Nephron (organoid): ENCODE measurements at regions not wholly inside any gene's neighbourhood (a gene's known extent, or its start where the extent isn't known, plus 50 kb on each side); places are given as distances from the start of the nearest gene placed in this dataset.

Experiments used
- H3K27ac Mint-ChIP-seq, 3 experiments: 2 replicates each; pipeline ENCODE4 v1.8.0; 2020; ENCODE audit warnings: mixed read lengths in 3 of 3, mild to moderate bottlenecking in 2 of 3, moderate library complexity in 1 of 3
- H3K27me3 Mint-ChIP-seq: 2 replicates; pipeline ENCODE4 v1.8.0; 2021; ENCODE audit warnings: low read depth, mild to moderate bottlenecking, moderate library complexity, mixed read lengths
- H3K36me3 Mint-ChIP-seq: 2 replicates; pipeline ENCODE4 v1.8.0; 2020; ENCODE audit warnings: low read depth, mixed read lengths
- H3K4me1 Mint-ChIP-seq: 2 replicates; pipeline ENCODE4 v1.8.0; 2020; ENCODE audit warnings: mixed read lengths
- H3K4me3 Mint-ChIP-seq, 3 experiments: 2 replicates each; pipeline ENCODE4 v1.8.0; 2020; ENCODE audit warnings: mild to moderate bottlenecking in 3 of 3, mixed read lengths in 3 of 3, moderate library complexity in 2 of 3
- H3K9me3 Mint-ChIP-seq: 2 replicates; pipeline ENCODE4 v1.8.0; 2020; ENCODE audit warnings: mixed read lengths
- TF ChIP-seq, protein P1 (sequence below), 3 experiments: fragments of 200-600 bp; sonication (generic); IDR thresholded peaks; one replicate each; pipeline ENCODE4 v1.5.0; 2021; ENCODE audit warnings: antibody characterized with exemption in 3 of 3; ENCODE audit not compliant: unreplicated experiment in 3 of 3

DNA sequence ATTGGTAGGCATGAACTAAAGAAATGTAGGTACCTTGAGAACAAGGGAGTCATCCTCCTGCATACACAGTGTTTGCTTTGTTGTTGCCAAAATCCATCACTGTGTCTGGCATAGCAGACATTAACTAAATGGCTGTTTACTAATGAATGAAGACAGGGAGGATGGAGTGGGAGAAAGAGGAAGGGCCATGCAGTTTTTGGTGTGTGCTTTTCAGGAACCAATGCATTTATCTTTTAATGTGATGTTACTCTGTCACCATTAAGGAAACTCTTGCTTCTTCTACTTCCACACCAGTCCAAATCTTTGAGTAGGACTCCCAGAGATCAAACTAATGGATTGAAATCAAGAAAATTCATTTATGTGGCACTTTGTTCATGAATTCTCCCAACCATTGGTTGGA lies 55.6 kb upstream of the DUSP10 start:
- Mint-ChIP-seq H3K27ac (no peak overlapping the region), H3K9me3 (peaks cover 5% of the 10 kb centered on the region), H3K4me3 (no peak overlapping the region), H3K27me3 (no peaks in the 10 kb centered on the region), H3K4me1 (no peaks in the 10 kb centered on the region), H3K36me3 (no peaks in the 10 kb centered on the region)
- TF ChIP-seq, protein P1, sequence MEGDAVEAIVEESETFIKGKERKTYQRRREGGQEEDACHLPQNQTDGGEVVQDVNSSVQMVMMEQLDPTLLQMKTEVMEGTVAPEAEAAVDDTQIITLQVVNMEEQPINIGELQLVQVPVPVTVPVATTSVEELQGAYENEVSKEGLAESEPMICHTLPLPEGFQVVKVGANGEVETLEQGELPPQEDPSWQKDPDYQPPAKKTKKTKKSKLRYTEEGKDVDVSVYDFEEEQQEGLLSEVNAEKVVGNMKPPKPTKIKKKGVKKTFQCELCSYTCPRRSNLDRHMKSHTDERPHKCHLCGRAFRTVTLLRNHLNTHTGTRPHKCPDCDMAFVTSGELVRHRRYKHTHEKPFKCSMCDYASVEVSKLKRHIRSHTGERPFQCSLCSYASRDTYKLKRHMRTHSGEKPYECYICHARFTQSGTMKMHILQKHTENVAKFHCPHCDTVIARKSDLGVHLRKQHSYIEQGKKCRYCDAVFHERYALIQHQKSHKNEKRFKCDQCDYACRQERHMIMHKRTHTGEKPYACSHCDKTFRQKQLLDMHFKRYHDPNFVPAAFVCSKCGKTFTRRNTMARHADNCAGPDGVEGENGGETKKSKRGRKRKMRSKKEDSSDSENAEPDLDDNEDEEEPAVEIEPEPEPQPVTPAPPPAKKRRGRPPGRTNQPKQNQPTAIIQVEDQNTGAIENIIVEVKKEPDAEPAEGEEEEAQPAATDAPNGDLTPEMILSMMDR (IDR thresholded peaks at IDR 0.05; ENCODE audit: unreplicated experiment in 3 of 3) = no peak

DNA sequence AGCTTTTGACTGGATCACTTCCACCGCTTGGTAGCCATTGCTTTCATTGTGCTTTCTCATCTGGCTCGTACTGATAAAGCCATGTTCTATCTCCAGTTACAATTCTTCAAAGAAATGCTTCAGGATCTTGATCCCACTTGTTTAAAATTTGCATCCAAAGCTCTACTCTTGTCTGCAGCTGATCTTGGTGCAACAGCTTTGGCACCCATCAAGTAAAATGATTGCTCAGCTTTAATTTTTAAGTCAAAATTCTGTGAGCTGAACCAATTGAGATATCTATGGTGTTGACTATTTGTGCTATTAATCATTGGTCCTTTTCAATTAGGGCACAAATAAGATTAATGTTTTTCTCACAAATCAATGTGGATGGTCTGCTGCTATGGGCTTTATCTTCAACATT lies 54.8 kb upstream of the DUSP10 start:
- no peak overlapping the region for H3K27ac Mint-ChIP-seq
- no peaks in the 10 kb centered on the region for H3K36me3 Mint-ChIP-seq

DNA sequence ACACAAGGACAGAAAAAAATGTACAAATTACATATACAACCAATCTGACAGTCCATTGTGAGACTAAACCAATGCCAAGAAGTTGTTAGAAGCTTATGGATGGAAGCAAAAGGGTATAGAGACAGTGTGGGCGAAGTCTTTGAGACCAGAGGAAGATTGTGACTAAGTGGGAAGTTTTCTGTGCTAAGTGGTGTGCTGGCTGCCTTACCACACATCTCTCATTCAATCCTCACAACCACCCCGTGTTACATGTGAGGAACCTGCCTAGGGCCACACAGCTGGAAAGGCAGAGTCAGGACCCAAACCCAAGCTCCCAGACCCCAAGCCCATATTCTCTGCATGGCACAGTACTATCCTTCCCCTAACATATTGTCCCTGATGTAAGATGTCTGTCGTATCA lies 53.5 kb upstream of the DUSP10 start:
- no peaks in the 10 kb centered on the region for H3K4me1 Mint-ChIP-seq
- H3K36me3 Mint-ChIP-seq = no peaks in the 10 kb centered on the region
- H3K4me3 Mint-ChIP-seq = no peak overlapping the region
- H3K9me3 Mint-ChIP-seq = peaks cover 4% of the 10 kb centered on the region
- no peaks in the 10 kb centered on the region for H3K27me3 Mint-ChIP-seq
- H3K27ac Mint-ChIP-seq = no peak overlapping the region
- TF ChIP-seq, protein P1 (IDR thresholded peaks at IDR 0.05; ENCODE audit: unreplicated experiment in 3 of 3) = no peak

More for the DNA sequence above, 54.8 kb upstream of the DUSP10 start:
- Mint-ChIP-seq H3K9me3 (peaks cover 5% of the 10 kb centered on the region), H3K4me1 (no peaks in the 10 kb centered on the region), H3K4me3 (no peak overlapping the region), H3K27me3 (no peaks in the 10 kb centered on the region)
- TF ChIP-seq, protein P1 (IDR thresholded peaks at IDR 0.05; ENCODE audit: unreplicated experiment in 3 of 3) = no peak

DNA sequence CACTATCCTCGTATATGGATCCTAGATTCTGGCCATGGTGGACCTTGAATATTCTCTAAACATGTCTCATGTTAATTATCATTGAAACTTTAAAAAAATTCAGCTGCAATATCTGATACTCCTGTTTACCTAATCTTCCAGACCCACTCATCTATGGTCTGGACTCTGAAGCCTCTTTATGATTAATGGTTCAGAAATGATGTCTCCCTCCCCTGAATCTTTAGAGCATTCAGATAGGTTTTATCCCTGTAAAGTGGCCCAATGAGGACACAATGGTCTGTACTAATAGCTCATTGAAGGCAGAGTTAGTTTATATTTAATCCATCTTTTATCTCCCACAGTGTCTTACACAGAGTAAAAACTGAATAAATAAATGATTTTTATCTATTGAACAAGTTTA lies 53.0 kb upstream of the DUSP10 start:
- Mint-ChIP-seq H3K27me3 (no peaks in the 10 kb centered on the region), H3K4me1 (no peaks in the 10 kb centered on the region), H3K4me3 (no peak overlapping the region), H3K9me3 (peaks cover 3% of the 10 kb centered on the region), H3K27ac (no peak overlapping the region), H3K36me3 (no peaks in the 10 kb centered on the region)
- TF ChIP-seq, protein P1 (IDR thresholded peaks at IDR 0.05; ENCODE audit: unreplicated experiment in 3 of 3) = no peak

DNA sequence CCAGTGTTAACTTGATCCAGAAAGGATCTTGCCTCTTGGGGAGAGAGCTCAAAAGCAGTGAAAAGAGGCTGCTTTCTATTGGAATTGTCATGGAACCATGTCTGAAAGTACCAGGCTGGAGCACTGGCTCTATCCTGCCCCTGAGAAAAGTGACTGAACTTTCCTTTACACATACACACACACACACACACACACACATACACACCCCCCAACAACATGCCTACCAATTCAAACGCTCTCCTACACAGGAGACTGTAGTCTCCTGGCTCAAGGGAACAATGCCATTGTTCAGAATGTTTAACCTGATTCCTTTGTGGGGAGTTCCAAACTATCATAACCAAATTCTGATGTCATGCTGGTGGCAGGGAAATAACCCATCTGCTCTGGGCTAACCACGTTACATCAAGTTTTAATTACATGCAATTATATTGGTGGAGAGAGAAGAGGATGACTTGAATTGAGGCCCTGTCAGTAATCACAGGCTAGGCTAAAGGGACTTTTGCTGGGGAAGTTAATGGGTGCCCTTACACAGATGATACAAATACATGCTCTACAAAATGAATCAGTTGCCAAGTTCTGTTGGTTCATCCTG lies 52.3 kb upstream of the DUSP10 start:
- TF ChIP-seq, protein P1 (IDR thresholded peaks at IDR 0.05; ENCODE audit: unreplicated experiment in 3 of 3) = no peak
- Mint-ChIP-seq H3K27me3 (no peaks in the 10 kb centered on the region), H3K27ac (no peak overlapping the region), H3K4me3 (no peak overlapping the region), H3K9me3 (no peaks in the 10 kb centered on the region), H3K4me1 (no peaks in the 10 kb centered on the region), H3K36me3 (no peaks in the 10 kb centered on the region)

DNA sequence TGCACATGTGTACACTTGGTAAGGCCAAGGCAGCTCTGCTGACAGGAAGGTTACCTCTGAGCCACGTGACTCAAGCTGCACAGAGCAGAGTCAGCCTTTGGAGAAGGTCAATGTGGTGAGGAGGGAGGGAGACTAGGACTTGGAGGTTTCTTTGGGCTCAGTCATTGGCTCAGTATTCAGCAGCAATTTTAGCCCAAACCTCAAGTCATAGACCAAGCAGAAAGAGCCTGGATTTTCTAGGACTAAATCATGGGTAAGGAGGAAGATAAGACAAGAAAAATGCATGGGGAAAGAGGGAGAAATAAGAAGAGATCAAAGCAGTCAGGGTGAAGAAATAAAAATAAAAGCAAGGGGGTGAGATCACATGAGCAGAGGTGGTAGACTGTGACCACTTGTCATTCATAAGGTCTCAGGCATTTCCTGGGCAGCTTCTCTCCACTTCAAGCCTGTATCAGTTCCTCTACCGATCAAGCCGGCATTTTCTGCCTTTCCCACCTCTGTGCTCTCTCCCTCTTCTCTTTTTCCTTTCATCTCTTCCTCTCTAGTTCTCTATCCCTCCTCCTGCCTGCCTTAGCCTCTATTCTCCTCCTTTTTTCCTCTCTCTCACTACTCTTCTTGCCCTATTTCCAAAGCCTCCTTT lies 51.7 kb upstream of the DUSP10 start:
- TF ChIP-seq, protein P1 (IDR thresholded peaks at IDR 0.05; ENCODE audit: unreplicated experiment in 3 of 3) = no peak
- Mint-ChIP-seq H3K4me1 (no peaks in the 10 kb centered on the region), H3K4me3 (no peak overlapping the region), H3K9me3 (no peaks in the 10 kb centered on the region), H3K36me3 (no peaks in the 10 kb centered on the region), H3K27ac (no peak overlapping the region), H3K27me3 (no peaks in the 10 kb centered on the region)
